Stimulated activated naive CD8-positive, alpha-beta T cell treated with anti-CD3 and anti-CD28 coated beads, Interleukin-15, Interleukin-2, amounts not matched to agents 100 U/mL and 50 U/mL, for 24 hours (primary cell): ENCODE measurements at regions not wholly inside any gene's neighbourhood (a gene's known extent, or its start where the extent isn't known, plus 50 kb on each side); places are given as distances from the start of the nearest gene placed in this dataset.

Experiments
- ATAC-seq: fragments of 150-1000 bp; cut with Tn5 transposase; one replicate; pipeline ENCODE4 v1.10.0; 2021
- DNase-seq: peaks from one replicate; pipeline ENCODE4 v3.0.0; 2021

DNA sequence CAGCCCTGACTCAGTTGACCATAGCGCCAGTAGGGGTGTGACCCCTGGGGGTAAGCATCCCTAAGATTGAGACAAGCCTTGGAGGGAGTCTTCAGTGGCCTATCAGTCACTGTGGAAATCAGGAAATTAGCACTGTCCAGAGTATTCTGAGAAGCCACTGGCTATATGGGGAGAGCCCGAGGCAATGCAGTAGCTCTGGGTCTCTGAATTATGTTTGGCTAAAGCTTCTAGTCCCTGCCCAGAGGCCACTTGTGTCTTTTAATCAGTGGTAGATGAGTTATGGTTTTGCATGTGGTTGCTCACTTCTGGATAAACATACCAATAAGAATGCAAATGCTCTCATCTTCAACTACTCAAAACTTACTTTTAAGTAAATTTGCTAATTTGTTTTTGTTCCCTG, 100.6 kb upstream of the TOX3 start:
- DNase-seq (no peak), ATAC-seq (no peak)

DNA sequence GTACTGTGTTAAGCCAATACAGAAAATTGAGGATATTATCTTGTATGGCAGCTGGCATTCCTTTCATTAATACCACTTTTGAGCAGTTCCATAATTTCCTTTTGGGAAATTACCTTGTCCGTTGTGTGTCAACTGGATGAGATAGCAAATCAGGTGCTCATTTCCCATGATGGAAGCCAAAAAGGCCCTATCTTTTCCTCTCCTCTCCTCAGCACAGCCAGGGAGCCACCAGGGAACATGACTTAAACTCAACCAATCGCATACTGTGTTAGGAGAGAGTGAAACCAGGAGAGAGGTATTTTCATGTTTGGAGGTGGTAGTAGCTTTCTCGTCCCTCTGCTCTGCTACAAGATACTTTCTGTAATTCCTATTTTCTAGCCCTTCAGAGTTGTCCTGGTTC, 96.1 kb upstream of the TOX3 start:
- ATAC-seq (no peak), DNase-seq (no peak)

DNA sequence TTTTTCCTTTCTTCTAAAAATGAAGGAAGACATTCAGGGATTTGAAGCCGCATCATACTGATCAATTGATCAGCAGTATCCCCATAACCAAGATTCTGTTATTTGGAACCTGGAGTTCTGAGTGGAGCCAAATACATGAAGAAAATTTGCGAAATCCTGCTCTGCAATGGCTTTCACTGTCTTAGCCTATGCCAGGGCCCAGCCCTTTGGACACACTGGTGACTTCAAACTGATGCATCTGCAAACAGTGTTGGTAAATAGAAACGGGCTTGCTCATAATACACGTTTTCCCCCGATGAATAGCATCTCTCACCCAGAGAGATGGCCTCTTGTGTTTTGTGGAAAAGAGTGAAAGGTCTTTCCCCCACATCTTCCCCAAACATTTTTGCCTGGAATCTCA, 87.6 kb upstream of the TOX3 start:
- DNase-seq = no peak
- ATAC-seq = no peak

DNA sequence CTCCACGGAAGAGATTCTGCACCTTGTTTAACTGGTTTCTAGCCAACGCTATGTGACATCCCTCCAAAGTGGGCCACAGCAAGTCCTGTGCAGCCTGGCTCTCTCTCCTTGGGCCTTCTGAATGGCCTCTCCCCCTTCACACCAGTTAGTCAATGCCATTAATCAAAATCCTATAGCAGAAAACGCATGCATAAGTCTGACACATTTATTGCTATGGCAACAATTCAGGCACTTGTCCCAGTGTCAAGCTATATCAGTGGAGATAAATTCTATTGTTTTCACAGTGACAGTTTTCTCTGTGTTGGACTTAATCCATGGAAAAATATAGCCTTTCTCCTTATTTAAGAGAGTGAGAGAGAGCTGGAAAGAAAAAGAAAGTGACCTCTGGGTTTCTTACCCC, 87.2 kb upstream of the TOX3 start:
- no peak for ATAC-seq

DNA sequence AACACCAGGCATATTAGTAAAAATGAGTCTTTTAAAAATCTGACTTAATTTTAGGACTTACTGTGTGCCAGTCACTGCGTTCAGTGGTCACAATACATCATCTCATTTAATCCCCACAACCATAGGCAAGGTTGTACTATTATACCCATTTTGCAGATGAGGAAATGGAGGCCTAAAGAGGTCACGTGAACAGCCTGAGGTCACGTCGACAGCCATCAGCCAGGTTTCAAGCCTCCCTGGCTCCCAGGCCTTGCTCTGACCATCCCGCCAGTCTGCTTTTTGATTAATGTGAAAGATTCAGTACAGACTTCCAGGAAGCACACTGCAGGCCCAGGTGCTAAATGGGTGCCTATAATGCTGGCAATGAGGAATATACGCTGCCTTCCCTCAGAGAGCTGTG, 86.3 kb upstream of the TOX3 start:
- no peak for ATAC-seq

More for the DNA sequence above, 87.2 kb upstream of the TOX3 start:
- no peak for DNase-seq

DNA sequence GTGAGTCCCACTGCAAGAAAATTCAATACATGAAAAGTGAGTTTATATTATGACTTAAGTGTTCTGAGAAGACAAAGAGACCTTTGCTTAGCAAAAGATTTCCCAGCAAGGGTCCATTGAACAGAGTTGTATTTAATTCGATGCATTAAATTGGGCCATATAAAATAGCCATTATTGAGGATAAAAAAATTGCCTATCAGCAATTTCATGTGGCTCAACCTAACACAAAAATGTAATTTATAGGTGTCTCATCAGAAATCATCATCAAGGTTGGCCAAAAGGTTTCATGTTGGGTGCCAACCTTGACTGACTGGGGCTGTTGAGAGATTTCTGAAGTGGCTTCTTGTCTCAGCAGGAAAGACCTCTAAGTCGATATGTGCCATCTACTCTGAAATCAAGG, 84.8 kb upstream of the TOX3 start:
- DNase-seq (no peak), ATAC-seq (no peak)

More for the DNA sequence above, 86.3 kb upstream of the TOX3 start:
- DNase-seq = no peak

DNA sequence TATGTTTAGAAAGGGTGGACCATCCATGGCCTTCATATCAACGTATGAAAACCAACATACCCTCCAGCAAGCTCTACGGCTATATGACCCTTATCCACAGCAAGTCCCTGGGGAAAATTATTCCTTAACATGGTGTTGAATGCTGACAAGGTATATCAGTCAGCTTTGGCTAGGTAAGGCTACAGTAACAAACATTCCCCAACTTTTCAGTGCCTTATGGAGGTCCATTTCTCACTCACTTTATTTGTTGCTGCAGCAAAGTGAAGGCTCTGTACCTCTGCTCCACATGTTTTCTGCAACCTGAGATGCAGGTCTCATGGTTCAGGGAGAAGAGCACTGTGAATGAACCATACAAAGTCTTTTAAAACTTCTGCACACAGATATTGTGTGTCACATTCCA, 83.8 kb upstream of the TOX3 start:
- ATAC-seq (no peak), DNase-seq (no peak)

DNA sequence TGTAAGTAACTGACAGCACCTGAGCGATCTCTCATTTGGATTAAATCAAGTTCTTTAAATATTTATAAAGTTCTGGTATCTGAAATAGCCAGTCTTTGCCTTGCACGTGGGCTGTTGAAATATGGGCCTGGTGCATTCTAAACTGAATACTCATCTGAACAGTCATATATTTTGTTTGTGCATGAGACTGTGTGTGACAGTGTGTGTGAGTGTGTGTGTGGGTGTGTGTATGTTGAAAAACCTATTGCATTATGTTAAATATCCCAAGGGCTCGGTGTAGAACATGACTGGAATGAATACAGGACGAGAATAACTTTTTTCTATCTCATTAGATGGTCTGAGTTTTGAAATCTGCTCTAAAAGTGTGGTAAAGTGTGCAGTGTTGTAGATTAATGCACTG, 82.4 kb upstream of the TOX3 start:
- DNase-seq (no peak), ATAC-seq (no peak)

DNA sequence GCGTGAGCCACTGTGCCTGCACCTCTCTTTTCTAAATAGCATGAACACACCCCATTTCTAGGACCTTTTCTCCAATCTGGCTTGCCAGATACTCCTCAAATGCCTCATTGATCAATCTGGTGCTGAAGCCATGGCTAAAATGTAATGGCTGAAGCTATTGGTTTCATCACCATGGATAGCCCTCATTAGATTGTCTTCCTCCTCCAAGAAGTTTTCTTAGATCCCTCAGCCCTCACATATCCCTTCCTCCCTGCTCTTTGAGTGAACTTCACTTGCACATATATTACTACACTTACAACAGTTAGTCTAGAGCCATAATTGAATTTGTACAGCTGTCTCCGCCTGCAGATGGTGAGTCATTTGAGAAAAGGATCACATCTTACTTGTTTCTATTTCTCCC, 77.9 kb upstream of the TOX3 start:
- DNase-seq = no peak
- ATAC-seq = no peak

DNA sequence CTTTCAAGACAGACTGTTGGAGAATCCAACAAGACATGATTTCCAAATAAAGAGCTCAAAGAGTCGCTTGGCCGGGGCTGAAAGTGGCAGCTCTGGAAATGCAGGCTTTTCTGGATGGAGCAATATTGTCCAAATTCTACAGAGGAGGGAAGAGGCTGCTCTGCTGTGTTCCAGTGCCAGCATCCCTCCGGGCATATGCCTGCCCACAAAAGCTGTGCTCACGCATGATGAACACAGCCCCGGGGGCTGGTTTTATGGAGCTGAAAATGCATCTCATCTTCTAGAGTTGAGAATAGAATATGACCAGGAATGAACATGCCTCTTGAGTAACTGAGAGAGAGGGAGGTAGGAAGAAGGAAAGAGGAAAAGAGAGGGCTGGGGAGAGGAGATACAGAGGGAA, 74.7 kb upstream of the TOX3 start:
- DNase-seq = no peak

DNA sequence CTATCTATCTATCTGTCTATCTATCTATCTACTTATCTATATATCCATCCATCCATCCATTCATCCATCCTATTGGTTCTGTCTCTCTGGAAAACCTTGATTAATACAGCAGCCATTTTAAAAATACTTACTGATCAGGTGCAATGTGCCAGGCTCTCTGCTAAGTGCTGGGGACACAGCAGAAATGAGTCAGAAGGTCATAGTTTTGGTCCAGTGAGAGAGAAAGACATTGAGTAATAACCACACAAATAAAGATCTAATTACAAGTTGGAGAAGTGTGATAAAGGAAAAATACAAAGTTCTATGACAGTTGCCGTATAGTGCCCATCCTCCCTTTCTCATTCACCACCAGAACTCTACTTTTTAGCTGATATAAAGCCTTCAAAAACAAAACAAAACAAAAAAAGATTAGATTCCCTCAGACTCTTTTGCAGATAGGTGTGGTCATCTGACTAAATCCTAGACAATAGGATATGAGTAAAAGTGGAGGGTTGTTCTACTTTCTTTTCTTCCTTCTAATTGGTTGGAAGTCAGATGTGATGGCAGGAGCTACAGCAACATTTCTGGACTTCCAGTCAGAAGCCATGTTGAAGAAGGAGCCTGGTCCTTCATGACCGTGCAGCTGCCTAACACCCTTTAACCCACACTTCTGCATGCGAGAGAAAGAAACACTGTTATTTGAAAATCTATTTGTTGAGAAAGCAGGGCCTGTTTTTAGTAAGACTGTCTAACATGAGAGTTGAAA, 72.0 kb upstream of the TOX3 start:
- ATAC-seq = no peak
- DNase-seq = no peak

More for the DNA sequence above, 74.7 kb upstream of the TOX3 start:
- no peak for ATAC-seq

DNA sequence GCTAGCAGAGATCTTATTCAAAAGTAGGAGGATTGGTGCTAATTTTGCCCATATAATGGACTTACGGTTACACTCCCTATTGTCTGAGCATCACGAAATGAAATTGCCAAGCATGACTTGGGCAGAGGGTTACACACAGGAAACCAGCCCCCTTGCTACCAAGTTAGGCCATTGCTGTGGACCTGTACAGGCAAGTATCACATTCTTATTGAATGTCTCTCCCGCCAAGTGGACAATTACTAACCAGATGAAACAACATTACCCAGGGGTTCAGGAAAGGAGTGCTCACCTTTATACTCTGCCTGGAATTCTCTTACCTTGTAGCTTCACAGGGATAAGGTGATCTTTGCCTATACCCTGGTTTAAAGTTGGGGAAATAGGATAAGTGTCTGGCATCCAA, 70.6 kb upstream of the TOX3 start:
- ATAC-seq (no peak), DNase-seq (no peak)

DNA sequence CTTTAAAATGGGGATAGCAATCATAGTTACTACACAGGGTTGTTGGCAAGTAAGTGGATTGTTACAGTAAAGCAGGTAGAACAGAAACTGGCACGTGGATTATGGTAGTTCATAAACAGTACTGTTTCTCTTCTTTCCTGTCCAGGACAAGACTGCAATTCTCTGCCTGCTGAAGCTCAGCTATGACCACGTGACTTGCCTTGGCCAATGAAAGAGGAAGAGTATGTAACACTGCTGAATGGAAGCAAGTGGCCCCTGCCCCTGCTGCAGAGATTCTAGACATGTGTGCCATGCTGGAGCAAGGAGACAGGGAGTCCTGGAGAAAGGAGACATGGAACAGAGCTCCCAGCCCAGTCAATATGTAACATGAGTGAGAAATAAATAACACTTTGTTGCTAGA, 66.6 kb upstream of the TOX3 start:
- ATAC-seq (no peak), DNase-seq (no peak)

DNA sequence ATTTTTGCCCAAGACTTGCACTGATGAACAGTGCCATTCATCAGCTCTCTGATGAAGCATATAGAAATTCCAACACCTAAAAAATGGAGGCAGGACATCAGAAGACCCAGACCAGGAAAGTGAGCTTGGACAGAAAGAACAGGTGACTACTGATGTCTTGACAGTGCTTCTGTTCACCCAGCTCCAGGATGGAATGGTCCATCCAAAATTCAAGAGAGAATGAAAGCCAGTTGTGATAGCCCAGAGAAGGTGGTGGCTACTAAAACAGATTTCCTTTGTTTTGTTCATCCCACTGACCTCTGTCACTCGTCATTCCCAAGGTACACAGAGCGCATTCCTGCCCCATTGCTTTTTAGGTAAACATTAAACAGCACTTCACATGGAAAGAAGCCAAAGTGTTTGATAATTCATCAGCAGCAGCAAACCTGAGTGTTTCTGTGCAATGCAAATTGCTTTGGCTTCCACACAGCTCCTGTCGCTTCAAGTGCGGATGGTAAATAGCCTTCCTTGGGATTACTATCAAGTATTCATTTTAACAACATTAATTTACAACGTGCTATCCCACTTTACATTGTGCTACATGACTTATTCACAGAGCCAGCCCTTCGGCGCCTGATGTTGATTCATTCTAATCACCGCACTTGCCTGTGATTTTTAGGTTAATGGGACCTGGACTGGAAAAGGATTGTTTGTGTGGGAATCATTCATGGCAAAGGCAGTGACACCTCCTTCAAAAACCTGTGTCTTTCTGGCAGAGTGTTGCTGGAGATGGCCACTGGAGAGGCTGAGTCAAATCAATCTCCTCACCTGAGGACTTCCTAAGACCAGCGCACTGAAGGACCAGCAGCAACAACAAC, 65.1 kb upstream of the TOX3 start:
- no peak for ATAC-seq

DNA sequence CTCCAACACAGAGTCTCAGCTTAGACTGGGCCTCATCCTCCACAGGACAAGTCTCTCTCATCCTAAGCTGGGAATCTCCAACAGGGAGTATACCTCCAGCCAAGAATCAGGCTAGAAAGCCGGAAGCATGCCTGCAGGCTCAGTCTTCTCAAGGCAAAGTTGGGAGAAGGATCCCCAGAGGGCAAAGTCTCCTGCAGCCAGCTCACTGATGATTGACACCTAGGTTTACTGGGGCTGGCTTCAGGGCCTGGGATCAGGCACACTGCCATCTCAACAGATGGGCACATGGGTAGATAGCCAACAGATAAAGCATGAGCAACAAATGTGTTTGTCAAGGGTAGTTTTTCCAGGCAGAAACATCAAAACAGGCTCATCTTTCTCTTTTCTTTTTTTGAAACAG, 56.1 kb upstream of the TOX3 start:
- no peak for DNase-seq
- ATAC-seq = no peak

More for the DNA sequence above, 65.1 kb upstream of the TOX3 start:
- DNase-seq = no peak

DNA sequence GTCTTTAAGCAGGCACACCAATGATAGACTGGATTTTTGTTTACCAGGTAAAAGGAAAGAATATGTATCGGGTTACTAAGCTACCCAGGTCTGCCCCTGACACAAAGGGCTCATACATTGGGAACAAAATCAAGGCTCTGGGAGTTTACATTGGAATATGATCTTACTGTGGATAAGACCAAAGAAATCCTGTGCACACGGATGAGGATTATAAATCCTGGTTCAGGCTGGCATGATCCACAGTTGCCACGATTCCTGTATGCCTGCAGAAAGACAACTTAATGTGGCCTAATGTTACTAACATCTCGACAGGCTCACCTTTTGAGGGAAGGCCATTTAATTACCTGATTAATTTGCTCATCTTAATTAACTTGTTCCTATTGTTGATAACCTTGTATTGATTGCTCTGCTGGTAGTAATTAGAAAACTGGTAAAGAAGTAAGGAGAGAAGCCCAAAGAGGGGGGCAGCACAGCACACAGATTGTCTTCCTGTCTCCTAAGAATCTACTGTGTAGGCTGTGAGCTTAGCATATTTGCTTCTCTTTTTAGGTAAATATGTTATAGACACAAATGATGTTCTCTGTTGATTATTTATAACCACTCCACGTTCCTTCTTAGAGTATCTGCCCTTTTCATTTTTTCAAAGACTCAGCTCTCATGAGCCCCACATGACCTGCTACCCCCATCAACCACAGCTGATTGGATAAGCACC, 51.0 kb upstream of the TOX3 start:
- ATAC-seq = no peak

DNA sequence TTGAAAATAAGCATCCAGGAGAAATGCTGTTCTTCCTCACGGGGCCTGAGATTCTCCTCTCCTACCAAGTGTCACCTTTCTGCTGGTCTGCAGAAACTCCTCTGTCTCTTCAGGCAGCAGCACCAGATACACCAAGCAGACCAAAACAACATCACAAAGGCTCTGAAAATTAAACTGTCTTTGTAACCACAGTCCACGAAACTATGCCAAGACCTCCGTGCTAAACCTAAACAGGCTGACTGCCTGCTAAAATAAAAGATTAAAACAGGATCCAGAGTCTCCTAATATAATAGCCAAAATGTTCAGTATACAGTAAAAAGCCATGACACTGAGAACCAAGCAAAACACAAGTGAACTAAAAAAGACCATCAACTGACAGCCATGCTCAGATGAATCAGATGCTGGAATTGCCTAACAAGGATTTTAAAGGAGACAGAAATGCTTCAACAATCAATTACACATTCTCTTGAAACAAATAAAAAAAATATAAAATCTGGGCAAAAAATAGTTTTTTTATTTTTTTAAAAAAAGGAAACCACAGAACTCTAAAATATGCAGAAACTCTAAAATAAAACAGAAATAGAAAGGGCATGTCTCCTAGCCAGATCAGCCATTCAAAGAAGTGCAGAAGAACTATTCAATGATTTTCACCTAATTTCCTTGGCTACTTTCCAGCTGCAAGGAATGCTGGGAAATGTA, 50.3 kb upstream of the TOX3 start:
- ATAC-seq = no peak
- no peak for DNase-seq

More for the DNA sequence above, 51.0 kb upstream of the TOX3 start:
- no peak for DNase-seq
